Stimulated activated effector memory CD8-positive, alpha-beta T cell treated with anti-CD3 and anti-CD28 coated beads, Interleukin-12 subunit alpha, Interleukin-12 subunit beta, amount 100 ng/mL, for 72 hours (primary cell): ENCODE measurements at regions not wholly inside any gene's neighbourhood (a gene's known extent, or its start where the extent isn't known, plus 50 kb on each side); places are given as distances from the start of the nearest gene placed in this dataset.

ENCODE experiments used
- ATAC-seq: fragments of 150-1000 bp; cut with Tn5 transposase; 2 replicates; pipeline ENCODE4 v1.10.0; 2021
- DNase-seq, 2 donors: peaks; one replicate each; pipeline ENCODE4 v3.0.0; 2021 to 2022; ENCODE audit warnings: low spot score in 2 of 2
- H3K27ac Mint-ChIP-seq: one replicate; pipeline ENCODE4 v1.8.0; 2022; ENCODE audit warnings: mild to moderate bottlenecking, mixed read lengths
- H3K36me3 Mint-ChIP-seq: one replicate; pipeline ENCODE4 v1.8.0; 2022; ENCODE audit warnings: mild to moderate bottlenecking, mixed read lengths
- H3K4me1 Mint-ChIP-seq: one replicate; pipeline ENCODE4 v1.8.0; 2022; ENCODE audit warnings: mixed read lengths
- H3K4me3 Mint-ChIP-seq: one replicate; pipeline ENCODE4 v1.8.0; 2022; ENCODE audit warnings: mild to moderate bottlenecking, mixed read lengths
- H3K9me3 Mint-ChIP-seq: one replicate; pipeline ENCODE4 v1.8.0; 2022; ENCODE audit warnings: mixed read lengths

GRCh38 chr3:187465503-187465902, 97.3 kb downstream of the RTP4 start:
- no peaks in the 10 kb centered on the region for H3K36me3 Mint-ChIP-seq
- H3K9me3 Mint-ChIP-seq: peaks cover 2% of the 10 kb centered on the region
- H3K4me3 Mint-ChIP-seq: no peak overlapping the region
- DNase-seq: no peak
- H3K27ac Mint-ChIP-seq: no peak overlapping the region
- ATAC-seq: no peak
- H3K4me1 Mint-ChIP-seq: no peaks in the 10 kb centered on the region

- Mint-ChIP-seq H3K4me3 (no peak overlapping the region), H3K36me3 (no peaks in the 10 kb centered on the region), H3K27ac (no peak overlapping the region), H3K9me3 (no peaks in the 10 kb centered on the region), H3K4me1 (no peaks in the 10 kb centered on the region)
- DNase-seq (no peak), ATAC-seq (no peak)
Measured at GRCh38 chr3:187464682-187465081, 96.5 kb downstream of the RTP4 start.

GRCh38 chr3:187458921-187459320, 90.7 kb downstream of the RTP4 start:
- ATAC-seq (no peak), DNase-seq (no peak)
- no peaks in the 10 kb centered on the region for H3K36me3 Mint-ChIP-seq
- H3K9me3 Mint-ChIP-seq: no peaks in the 10 kb centered on the region
- H3K4me1 Mint-ChIP-seq: no peaks in the 10 kb centered on the region
- H3K27ac Mint-ChIP-seq: no peak overlapping the region
- H3K4me3 Mint-ChIP-seq: no peak overlapping the region

GRCh38 chr3:187458383-187458782, 90.2 kb downstream of the RTP4 start:
- DNase-seq (no peak), ATAC-seq (no peak)
- Mint-ChIP-seq H3K27ac (no peak overlapping the region), H3K9me3 (no peaks in the 10 kb centered on the region), H3K4me3 (no peak overlapping the region), H3K36me3 (no peaks in the 10 kb centered on the region), H3K4me1 (no peaks in the 10 kb centered on the region)

GRCh38 chr3:187456250-187456649, 88.1 kb downstream of the RTP4 start:
- no peak overlapping the region for H3K4me3 Mint-ChIP-seq
- ATAC-seq: no peak
- DNase-seq: no peak
- H3K9me3 Mint-ChIP-seq: no peaks in the 10 kb centered on the region
- H3K36me3 Mint-ChIP-seq: no peaks in the 10 kb centered on the region
- H3K27ac Mint-ChIP-seq: no peak overlapping the region
- H3K4me1 Mint-ChIP-seq: no peaks in the 10 kb centered on the region

GRCh38 chr3:187454085-187454815, 86.1 kb downstream of the RTP4 start:
- Mint-ChIP-seq H3K36me3 (no peaks in the 10 kb centered on the region), H3K4me1 (no peaks in the 10 kb centered on the region), H3K4me3 (no peak overlapping the region), H3K27ac (no peak overlapping the region), H3K9me3 (no peaks in the 10 kb centered on the region)
- ATAC-seq: no peak
- DNase-seq: no peak

- H3K36me3 Mint-ChIP-seq: no peaks in the 10 kb centered on the region
- H3K4me3 Mint-ChIP-seq: no peak overlapping the region
- ATAC-seq (no peak), DNase-seq (no peak)
- H3K27ac Mint-ChIP-seq: no peak overlapping the region
- H3K9me3 Mint-ChIP-seq: no peaks in the 10 kb centered on the region
- H3K4me1 Mint-ChIP-seq: no peaks in the 10 kb centered on the region
Measured at GRCh38 chr3:187450431-187451190, 82.4 kb downstream of the RTP4 start.

- no peaks in the 10 kb centered on the region for H3K4me1 Mint-ChIP-seq
- ATAC-seq (no peak), DNase-seq (no peak)
- no peaks in the 10 kb centered on the region for H3K36me3 Mint-ChIP-seq
- H3K27ac Mint-ChIP-seq: no peak overlapping the region
- no peak overlapping the region for H3K4me3 Mint-ChIP-seq
- H3K9me3 Mint-ChIP-seq: no peaks in the 10 kb centered on the region
Measured at GRCh38 chr3:187448674-187449073, 80.5 kb downstream of the RTP4 start.

- no peaks in the 10 kb centered on the region for H3K36me3 Mint-ChIP-seq
- DNase-seq (no peak), ATAC-seq (no peak)
- H3K9me3 Mint-ChIP-seq: no peaks in the 10 kb centered on the region
- H3K4me1 Mint-ChIP-seq: no peaks in the 10 kb centered on the region
- H3K27ac Mint-ChIP-seq: no peak overlapping the region
- no peak overlapping the region for H3K4me3 Mint-ChIP-seq
Measured at GRCh38 chr3:187447737-187448136, 79.6 kb downstream of the RTP4 start.

- H3K27ac Mint-ChIP-seq: no peak overlapping the region
- no peak for DNase-seq
- no peaks in the 10 kb centered on the region for H3K4me1 Mint-ChIP-seq
- H3K4me3 Mint-ChIP-seq: no peak overlapping the region
- no peaks in the 10 kb centered on the region for H3K9me3 Mint-ChIP-seq
- H3K36me3 Mint-ChIP-seq: no peaks in the 10 kb centered on the region
- no peak for ATAC-seq
Measured at GRCh38 chr3:187445356-187445755, 77.2 kb downstream of the RTP4 start.

GRCh38 chr3:187434524-187434923, 66.3 kb downstream of the RTP4 start:
- H3K27ac Mint-ChIP-seq: no peak overlapping the region
- no peaks in the 10 kb centered on the region for H3K9me3 Mint-ChIP-seq
- ATAC-seq (no peak), DNase-seq (no peak)
- no peak overlapping the region for H3K4me3 Mint-ChIP-seq
- no peaks in the 10 kb centered on the region for H3K36me3 Mint-ChIP-seq
- H3K4me1 Mint-ChIP-seq: no peaks in the 10 kb centered on the region

- H3K4me1 Mint-ChIP-seq: no peaks in the 10 kb centered on the region
- no peaks in the 10 kb centered on the region for H3K9me3 Mint-ChIP-seq
- no peak overlapping the region for H3K27ac Mint-ChIP-seq
- no peak for DNase-seq
- H3K4me3 Mint-ChIP-seq: no peak overlapping the region
- ATAC-seq: no peak
- no peaks in the 10 kb centered on the region for H3K36me3 Mint-ChIP-seq
Measured at GRCh38 chr3:187430576-187430975, 62.4 kb downstream of the RTP4 start.
